GM12874 (cell line): ENCODE measurements at regions not wholly inside any gene's neighbourhood (a gene's known extent, or its start where the extent isn't known, plus 50 kb on each side); places are given as distances from the start of the nearest gene placed in this dataset.

ENCODE experiments used
- TF ChIP-seq, protein P1 (sequence below): IDR thresholded peaks from 2 replicates; pipeline ENCODE4 v1.5.1; 2011; ENCODE audit warnings: low read depth, mild to moderate bottlenecking, control low read depth, low read length, moderate library complexity; ENCODE audit not compliant: insufficient read depth

DNA sequence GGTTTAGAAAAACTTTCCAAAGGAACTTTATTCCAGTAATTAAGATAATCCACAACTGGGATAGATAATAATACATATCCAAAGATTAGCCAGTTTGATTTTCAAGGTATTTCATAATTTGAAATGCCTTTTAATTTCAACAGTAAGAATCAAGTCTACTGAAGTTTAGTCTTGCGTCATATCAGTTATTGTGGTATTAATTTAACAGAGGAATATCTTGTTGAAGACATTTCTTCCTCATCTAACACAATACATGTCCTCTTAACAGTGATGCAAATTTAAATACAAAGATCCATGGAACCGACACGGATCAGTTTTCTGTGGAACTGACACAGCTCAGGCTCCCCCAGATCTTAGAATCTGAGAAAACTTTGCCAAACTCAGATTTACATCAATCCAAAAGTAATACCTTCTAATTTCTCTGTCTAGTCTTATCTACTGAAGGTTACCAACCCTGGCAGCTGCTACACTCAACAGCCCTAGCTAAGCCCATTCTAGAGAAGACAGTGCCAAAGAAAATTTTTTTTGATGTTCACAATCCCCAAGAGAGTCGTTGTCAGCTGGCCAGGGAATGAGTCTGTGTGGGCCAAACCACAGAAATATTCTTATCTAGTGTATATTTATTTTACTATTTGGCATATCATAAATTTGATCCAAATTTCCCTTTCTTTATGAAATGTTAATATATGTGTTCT is 365.2 kb upstream of the MEOX2 start:
- TF ChIP-seq, protein P1, sequence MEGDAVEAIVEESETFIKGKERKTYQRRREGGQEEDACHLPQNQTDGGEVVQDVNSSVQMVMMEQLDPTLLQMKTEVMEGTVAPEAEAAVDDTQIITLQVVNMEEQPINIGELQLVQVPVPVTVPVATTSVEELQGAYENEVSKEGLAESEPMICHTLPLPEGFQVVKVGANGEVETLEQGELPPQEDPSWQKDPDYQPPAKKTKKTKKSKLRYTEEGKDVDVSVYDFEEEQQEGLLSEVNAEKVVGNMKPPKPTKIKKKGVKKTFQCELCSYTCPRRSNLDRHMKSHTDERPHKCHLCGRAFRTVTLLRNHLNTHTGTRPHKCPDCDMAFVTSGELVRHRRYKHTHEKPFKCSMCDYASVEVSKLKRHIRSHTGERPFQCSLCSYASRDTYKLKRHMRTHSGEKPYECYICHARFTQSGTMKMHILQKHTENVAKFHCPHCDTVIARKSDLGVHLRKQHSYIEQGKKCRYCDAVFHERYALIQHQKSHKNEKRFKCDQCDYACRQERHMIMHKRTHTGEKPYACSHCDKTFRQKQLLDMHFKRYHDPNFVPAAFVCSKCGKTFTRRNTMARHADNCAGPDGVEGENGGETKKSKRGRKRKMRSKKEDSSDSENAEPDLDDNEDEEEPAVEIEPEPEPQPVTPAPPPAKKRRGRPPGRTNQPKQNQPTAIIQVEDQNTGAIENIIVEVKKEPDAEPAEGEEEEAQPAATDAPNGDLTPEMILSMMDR = no peak

DNA sequence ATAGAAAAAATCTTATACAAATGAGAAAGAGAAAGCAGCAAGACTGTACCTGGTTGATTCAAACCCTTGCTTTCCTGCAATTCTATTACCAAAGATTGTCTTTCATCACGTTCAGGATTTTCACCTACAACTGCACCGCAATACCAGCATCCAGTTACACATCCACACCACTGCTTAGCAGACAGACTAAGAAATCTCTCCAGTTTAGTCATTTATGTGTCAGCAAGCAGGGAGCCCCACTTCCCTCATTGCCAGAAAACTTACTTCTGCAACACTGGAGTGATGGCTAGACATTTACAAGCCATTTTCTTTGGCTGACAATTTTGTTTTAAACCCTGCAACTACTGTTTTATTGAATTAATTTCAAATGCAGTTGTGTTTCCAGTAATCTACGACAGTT is 359.6 kb upstream of the MEOX2 start:
- TF ChIP-seq, protein P1 = no peak

DNA sequence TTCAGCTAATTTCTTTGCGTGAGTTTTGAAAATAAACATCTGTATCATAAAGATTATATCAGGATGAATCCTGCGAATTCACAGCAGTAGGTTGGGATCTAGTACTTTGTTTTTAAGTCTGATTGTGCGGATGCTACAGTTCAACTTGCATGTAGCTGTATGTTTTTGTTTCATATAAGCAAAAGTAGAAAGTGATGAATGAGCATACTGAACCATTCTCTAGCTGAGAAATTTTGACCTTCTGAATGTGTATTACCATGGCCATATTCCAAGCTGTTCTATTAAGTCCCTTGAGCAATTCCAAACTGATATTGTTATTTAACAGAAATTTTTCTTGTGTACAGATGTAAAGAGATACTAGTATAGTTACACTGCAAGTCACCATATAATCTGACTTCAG is 358.8 kb upstream of the MEOX2 start:
- TF ChIP-seq, protein P1 = no peak

DNA sequence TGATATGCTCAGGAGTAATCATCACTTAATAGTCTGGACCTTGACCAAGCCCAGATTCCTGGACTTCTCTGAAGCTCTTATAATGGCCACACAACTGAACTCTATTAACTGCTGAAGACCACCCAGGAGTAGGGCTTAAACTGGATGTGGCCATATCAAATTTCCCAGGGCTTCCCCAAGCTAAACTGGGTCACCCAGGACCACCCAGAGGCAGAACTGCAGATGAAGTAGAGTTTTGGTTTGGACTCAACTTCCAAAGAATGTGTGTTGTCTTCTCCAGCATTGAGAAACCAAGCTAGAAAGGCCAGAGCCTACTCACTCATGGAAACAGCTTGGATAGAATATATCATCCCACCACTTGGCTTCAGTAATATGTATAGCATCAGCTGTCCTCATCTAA is 358.2 kb upstream of the MEOX2 start:
- TF ChIP-seq, protein P1 = no peak

DNA sequence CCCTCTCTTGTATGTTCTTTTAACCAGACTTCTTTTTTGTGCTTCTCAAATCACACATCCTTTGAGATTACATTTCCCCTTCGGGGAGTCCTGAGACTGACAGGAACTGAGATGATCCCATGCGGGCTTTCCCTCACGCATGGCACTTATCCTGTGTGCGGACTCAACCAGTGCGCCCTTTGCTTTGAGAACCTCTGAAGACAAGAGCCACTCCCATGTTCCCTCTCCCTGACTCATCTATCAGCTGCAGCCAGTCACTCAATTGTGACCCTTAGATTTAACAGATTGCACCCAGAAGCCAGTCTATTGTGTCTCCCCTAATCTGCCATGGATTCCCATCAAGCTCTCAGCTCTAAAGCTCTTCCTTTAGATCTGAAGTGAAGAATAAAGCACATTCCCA is 353.9 kb upstream of the MEOX2 start:
- TF ChIP-seq, protein P1 = no peak

DNA sequence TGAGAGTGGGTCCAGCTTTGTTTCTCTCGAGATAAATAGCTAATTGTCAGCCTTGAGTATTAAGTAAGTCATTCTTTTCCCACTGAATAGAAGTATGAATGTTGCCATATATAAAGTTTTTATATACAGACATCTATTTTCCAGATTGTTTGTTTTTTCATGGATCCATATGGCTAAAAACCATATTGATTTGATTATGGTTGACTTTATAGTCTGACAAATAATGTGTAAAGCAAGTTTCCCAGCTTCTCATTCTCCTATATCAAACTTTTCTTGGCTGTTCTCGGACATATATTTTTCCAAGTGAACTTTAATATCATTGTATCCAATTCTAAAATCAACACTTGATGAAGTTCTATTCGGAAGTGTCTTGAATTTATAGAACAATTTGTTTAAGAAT is 352.4 kb upstream of the MEOX2 start:
- TF ChIP-seq, protein P1 = no peak

DNA sequence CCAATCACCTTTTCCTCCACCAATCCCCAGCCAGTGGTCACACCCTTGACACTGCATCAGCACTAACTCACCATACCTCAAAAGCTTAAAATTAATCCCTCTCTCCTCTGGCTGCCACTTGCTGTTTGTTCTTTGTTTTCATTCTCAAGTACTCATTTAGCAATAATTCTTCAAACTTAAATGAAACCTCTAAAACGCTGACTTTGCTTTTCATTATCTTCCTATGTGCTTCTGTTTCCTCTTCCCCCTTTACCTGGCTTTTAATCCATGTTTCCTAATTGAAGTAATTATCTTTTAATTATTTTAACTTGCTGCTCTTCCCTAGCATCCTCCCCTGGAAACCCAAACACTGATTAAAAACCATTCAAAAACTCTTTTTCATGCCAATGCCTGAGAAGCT is 348.9 kb upstream of the MEOX2 start:
- TF ChIP-seq, protein P1 = no peak

DNA sequence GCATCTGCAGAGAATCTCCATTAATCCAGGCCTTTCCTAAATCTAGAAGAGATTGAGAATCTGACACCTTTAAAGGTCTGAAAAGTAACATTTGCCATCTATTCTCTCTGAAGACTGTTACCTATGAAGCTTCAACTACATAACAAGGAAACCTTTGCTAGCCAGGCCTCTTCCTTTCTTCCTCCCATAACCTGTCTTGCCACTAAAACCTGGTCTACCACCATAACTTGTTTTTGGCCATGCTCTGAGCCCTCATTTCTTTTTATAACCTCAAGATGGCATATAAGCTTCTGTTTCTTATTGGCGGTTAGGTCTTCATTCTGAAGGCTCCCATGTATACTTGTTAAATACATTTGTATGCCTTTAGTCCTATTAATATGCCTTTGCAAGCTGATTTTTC is 348.4 kb upstream of the MEOX2 start:
- TF ChIP-seq, protein P1 = no peak
